GM12875 (cell line): ENCODE measurements at regions not wholly inside any gene's neighbourhood (a gene's known extent, or its start where the extent isn't known, plus 50 kb on each side); places are given as distances from the start of the nearest gene placed in this dataset.

Experiments
- H3K4me3 ChIP-seq: one replicate; pipeline ENCODE4 v1.5.1; 2011; ENCODE audit warnings: low read depth, low read length, control low read depth
- CTCF ChIP-seq: IDR thresholded peaks from 2 replicates; pipeline ENCODE4 v1.5.1; 2011; ENCODE audit warnings: low read depth, mild to moderate bottlenecking, control low read depth, inconsistent platforms, low read length, moderate library complexity, borderline replicate concordance; ENCODE audit not compliant: insufficient read depth

- H3K4me3 ChIP-seq = no peak overlapping the region
- no peak for TF ChIP-seq CTCF
Measured at GRCh38 chr11:97354026-97354425, 964.2 kb downstream of the JRKL start.

GRCh38 chr11:97354576-97354975 is 964.8 kb downstream of the JRKL start:
- no peak for TF ChIP-seq CTCF
- H3K4me3 ChIP-seq = no peak overlapping the region

- no peak overlapping the region for H3K4me3 ChIP-seq
- TF ChIP-seq CTCF = no peak
Measured at GRCh38 chr11:97355230-97355629, 965.4 kb downstream of the JRKL start.

- no peak for TF ChIP-seq CTCF
- H3K4me3 ChIP-seq = no peak overlapping the region
Measured at GRCh38 chr11:97356144-97356543, 966.3 kb downstream of the JRKL start.

GRCh38 chr11:97359016-97359415 is 969.2 kb downstream of the JRKL start:
- TF ChIP-seq CTCF = no peak

GRCh38 chr11:97361812-97362378 is 972.1 kb downstream of the JRKL start:
- TF ChIP-seq CTCF = no peak
- H3K4me3 ChIP-seq = no peak overlapping the region

More at GRCh38 chr11:97359016-97359415, 969.2 kb downstream of the JRKL start:
- H3K4me3 ChIP-seq = no peak overlapping the region

- no peak for TF ChIP-seq CTCF
- H3K4me3 ChIP-seq = no peak overlapping the region
Measured at GRCh38 chr11:97363331-97363730, 973.5 kb downstream of the JRKL start.
